HUDEP-2 (cell line): ENCODE measurements at regions not wholly inside any gene's neighbourhood (a gene's known extent, or its start where the extent isn't known, plus 50 kb on each side); places are given as distances from the start of the nearest gene placed in this dataset.

Experiments
- DNase-seq, 76 experiments: peaks; one replicate each; lab custom pipeline; 2025; ENCODE audit not compliant: unreplicated experiment in 76 of 76; lab: John Stamatoyannopoulos, UW

- DNase-seq: no peak
Observed at GRCh38 chr16:14337303-14338191, 266.4 kb downstream of the MRTFB start.

DNA sequence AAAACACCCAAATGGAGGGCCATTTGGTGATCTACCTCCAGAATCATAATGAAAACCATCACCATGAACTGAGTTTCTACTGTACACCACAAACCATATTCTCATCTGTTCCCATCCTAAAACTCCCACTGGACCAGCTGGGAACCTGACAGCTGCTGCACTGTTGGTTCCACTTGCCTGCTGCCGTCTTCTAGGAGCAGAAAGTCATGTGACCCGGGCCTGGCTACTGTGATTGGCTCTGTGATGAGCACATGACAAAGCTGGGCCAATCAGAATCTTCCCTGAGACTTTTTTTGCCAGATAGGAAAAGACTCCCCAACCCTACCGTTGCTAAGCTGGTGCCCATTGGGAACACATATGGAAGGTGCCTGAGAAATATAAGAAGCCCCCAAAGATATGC is 264.2 kb downstream of the MRTFB start:
- DNase-seq: no peak

GRCh38 chr16:14334366-14335080 is 263.4 kb downstream of the MRTFB start:
- DNase-seq: no peak

DNA sequence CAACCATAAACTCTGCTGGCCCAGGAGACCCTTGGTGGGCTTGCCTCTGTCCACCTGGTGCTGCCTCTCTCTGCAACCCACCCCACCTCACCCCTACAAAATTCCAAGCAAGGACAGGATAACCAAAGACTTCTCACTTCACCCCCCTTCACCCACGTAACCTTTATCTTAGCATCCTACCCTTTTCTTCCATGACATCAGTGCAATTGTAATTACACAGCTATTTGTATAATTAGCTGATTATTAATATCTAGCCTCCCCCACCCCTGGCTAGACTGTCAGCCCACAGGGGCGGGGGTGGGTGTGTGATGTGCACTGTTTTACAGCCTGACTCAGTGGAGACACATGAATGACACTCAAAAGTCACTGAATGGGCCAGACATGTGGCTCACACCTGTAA is 262.2 kb downstream of the MRTFB start:
- no peak for DNase-seq

DNA sequence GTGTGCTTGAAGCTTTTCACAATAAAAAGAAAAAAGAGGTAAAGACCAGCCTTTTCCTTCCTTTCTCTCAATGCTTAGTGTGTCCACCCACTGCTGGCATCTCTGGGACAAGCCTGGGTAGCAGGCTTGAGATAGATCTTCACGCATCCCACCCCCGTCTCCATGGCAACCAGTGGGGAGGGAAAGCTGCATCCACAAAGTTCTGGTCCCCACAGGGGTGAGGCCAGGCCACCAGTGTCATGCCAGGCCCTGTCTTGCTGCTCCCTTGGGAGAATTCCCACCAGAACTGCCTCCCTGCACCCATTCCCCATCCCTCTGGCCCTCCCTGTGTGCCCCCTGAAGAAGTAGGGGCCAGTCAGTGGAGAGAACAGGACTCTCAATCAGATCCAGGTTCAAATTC is 259.9 kb downstream of the MRTFB start:
- no peak for DNase-seq

GRCh38 chr16:14329727-14330350 is 258.7 kb downstream of the MRTFB start:
- DNase-seq: no peak

DNA sequence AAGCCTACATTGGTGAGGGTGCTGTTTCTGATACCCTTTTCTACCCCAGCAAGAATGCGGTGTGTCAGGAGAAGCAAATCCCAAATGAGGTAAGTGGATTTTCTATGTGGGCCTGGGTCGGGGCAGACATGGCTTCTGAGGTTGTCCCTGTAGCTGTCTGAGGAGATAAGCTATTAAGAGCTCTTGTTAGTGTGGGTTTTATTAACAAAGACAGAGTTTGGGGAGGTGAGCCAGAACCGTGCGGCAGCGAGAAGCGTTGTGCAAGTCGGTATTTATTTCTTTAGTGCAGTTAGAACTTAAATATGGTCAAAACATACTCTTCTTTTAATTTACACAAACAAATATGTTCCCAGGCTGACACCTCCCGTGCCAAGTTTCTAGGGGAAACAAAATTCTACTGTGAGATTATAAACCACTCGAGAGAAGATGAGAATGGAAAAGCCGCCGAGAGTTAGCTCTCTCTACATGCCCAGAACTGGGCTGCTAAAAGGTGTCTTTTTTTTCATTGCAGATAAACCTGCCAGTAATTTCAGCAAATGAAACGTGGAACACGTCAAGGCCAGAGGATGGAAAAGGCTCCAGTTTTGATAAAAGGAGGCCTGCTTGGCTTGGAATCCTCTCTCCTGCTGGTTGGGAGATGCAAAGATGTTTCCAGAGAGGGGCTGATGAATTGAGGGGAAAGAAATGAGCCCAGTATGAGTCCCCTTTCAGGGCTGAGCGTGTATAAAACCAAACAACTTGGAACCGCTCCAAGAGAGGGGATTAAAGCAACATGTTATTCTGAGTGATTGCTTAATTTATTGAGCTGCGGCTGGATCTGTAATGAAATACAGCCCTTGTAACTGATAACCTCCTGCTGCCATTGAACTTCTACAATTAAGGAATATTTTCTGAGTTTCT is 254.6 kb downstream of the MRTFB start:
- DNase-seq: no peak

GRCh38 chr16:14324581-14324980 is 253.5 kb downstream of the MRTFB start:
- DNase-seq: no peak

- DNase-seq: no peak
Observed at GRCh38 chr16:14322186-14322585, 251.1 kb downstream of the MRTFB start.

DNA sequence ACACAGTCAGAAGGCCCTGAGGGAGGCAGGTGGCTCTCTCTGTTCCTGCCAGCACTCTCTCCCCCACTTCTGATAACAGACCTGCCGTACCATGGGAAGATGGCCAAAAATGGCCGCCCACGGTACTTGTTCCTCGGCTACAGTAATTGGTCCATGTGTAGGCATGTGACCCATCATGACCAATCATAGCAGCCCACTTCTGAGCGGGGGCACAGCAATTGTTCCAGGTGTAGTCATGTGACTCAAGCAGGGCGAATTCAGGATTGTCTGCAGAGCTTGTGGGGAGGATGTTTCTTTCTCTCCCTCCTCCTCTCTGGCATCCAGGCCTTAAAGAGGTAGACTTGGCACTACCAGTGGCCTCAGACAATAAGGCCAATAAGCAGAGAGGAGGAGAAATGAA is 250.4 kb downstream of the MRTFB start:
- DNase-seq: peak in 25 of 76 experiments; percentile 4 to 56 (median 31)

DNA sequence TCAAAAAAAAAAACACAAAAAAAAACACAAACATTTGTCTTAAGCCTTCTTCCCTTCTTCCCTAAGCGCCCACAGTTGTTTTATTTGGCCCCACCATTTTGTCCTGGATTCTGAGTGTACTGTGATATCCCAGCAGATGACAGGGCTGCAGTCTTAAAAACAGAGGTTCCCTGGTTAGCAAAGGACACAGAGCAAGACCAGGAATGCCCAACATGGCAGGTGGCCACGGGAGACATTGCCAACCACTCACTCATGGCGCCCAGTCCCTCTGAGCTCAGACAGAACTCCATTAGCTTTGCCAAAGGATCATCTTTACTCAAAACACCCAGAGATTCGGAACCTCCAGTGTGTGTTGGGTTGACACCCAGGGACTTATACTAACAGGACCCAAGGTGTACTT is 249.3 kb downstream of the MRTFB start:
- no peak for DNase-seq
